ENCODE measurements at regions not wholly inside any gene's neighbourhood (a gene's known extent, or its start where the extent isn't known, plus 50 kb on each side); places are given as distances from the start of the nearest gene placed in this dataset.

- TF ChIP-seq, protein P1, sequence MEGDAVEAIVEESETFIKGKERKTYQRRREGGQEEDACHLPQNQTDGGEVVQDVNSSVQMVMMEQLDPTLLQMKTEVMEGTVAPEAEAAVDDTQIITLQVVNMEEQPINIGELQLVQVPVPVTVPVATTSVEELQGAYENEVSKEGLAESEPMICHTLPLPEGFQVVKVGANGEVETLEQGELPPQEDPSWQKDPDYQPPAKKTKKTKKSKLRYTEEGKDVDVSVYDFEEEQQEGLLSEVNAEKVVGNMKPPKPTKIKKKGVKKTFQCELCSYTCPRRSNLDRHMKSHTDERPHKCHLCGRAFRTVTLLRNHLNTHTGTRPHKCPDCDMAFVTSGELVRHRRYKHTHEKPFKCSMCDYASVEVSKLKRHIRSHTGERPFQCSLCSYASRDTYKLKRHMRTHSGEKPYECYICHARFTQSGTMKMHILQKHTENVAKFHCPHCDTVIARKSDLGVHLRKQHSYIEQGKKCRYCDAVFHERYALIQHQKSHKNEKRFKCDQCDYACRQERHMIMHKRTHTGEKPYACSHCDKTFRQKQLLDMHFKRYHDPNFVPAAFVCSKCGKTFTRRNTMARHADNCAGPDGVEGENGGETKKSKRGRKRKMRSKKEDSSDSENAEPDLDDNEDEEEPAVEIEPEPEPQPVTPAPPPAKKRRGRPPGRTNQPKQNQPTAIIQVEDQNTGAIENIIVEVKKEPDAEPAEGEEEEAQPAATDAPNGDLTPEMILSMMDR (IDR thresholded peaks at IDR 0.05): no peak
- no peak for TF ChIP-seq POLR2A (IDR thresholded peaks at IDR 0.05)
These were observed 335.9 kb downstream of the CYP26B1 start for GRCh38 chr2:71811726-71812125.

Data from Peyer's patch (tissue), 4 donors.